IPS DF 4.7 (cell line): ENCODE measurements at regions not wholly inside any gene's neighbourhood (a gene's known extent, or its start where the extent isn't known, plus 50 kb on each side); places are given as distances from the start of the nearest gene placed in this dataset.

ENCODE experiments used
- DNase-seq: peaks from one replicate; pipeline ENCODE4 v3.0.0-alpha.2; 2013; ENCODE audit warnings: low spot score; ENCODE audit errors: extremely low read depth

GRCh38 chr7:142337054-142338001 lies 79.5 kb upstream of the PRSS58 start:
- no peak for DNase-seq

- no peak for DNase-seq
Measured at GRCh38 chr7:142334806-142335205, 76.9 kb upstream of the PRSS58 start.

DNA sequence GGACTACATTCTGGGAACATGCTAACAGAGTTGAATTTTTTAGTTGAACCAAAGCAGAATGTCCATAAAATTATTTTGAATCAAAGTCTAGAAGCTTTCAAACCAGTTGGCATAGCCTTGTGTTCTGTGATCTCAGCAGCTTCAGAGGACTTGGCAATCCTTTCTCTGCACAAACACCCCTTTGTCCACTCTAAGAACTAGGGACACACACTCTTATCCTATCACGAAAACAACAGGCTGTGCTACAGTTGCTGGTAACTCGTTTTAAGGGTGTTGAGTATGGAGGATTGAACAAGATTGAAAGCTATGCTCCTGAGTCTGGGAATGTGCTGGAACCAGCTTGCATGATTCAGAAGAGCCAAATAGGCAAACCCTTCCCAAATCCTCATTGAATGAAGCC lies 76.4 kb upstream of the PRSS58 start:
- no peak for DNase-seq

- no peak for DNase-seq
Measured at GRCh38 chr7:142332421-142332820, 74.6 kb upstream of the PRSS58 start.

GRCh38 chr7:142331941-142332340 lies 74.1 kb upstream of the PRSS58 start:
- no peak for DNase-seq

GRCh38 chr7:142329062-142329790 lies 71.4 kb upstream of the PRSS58 start:
- DNase-seq: no peak

DNA sequence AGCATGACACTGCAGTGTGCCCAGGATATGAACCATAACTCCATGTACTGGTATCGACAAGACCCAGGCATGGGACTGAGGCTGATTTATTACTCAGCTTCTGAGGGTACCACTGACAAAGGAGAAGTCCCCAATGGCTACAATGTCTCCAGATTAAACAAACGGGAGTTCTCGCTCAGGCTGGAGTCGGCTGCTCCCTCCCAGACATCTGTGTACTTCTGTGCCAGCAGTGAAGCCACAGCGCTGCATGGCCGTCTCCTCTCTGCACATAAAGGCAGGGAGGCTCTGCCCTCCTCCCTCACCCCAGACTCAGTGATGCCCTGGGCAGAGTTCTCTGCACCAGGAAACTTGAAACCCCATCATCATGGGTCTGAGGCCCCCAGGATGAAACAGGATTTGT lies 70.7 kb upstream of the PRSS58 start:
- DNase-seq: no peak

DNA sequence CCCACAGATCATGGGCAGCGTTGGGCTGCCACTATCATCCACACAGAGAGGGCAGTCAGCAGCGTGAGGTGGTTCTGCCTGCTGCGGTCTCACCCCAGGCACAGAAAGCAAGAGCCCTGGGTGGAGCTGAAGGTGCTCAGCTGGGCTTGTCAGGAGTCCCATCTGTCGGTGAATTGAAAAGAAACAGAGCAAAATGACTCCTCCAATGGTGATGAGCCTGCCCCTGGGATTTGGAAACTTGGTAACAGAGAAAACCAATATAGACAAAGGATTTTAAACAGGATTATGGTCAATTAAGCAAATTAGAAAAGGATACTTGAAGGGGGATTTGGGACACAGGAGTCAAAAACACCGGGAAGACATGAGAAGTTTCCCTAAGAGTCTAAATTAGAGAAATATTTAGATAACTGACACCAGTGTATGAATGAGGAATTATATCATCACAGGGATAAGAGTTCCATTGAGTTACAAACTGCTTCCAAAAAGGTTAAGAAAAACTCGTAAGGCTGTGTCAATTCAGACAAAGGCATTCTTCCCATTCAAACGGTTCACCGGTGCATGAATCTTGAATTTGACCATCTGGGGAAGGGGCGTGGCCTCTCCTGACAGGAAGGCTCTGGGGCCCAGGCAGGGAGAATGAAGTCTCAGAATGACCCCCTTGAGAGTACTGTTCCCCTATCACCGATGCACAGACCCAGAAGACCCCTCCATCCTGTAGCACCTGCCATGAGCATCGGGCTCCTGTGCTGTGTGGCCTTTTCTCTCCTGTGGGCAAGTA lies 70.0 kb upstream of the PRSS58 start:
- no peak for DNase-seq

GRCh38 chr7:142323706-142324105 lies 65.8 kb upstream of the PRSS58 start:
- DNase-seq: no peak

- DNase-seq: no peak
Measured at GRCh38 chr7:142321391-142321790, 63.5 kb upstream of the PRSS58 start.

- DNase-seq: no peak
Measured at GRCh38 chr7:142320883-142321282, 63.0 kb upstream of the PRSS58 start.

DNA sequence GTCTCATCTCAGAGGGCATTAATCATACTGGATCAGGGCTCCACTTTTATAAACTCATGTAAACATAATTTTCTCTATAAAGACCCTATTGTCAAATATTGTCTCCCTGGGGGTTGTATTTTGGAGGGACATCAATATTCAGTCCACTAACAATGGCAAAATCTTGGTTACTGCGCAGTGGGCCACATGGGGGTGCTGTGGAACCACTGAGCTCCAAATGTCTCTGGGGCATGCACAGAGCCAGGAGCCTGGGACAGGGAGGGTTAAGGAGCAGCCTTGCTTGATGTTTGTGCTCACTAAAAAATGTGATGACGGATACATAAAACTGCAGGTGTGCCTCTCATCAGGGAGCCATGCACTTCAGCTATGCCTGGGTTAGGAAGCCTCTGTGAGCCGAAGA lies 62.1 kb upstream of the PRSS58 start:
- no peak for DNase-seq

GRCh38 chr7:142314281-142314680 lies 56.4 kb upstream of the PRSS58 start:
- DNase-seq: no peak

- no peak for DNase-seq
Measured at GRCh38 chr7:142313528-142313927, 55.7 kb upstream of the PRSS58 start.

- no peak for DNase-seq
Measured at GRCh38 chr7:142311876-142312275, 54.0 kb upstream of the PRSS58 start.

- no peak for DNase-seq
Measured at GRCh38 chr7:142308918-142309317, 51.1 kb upstream of the PRSS58 start.

DNA sequence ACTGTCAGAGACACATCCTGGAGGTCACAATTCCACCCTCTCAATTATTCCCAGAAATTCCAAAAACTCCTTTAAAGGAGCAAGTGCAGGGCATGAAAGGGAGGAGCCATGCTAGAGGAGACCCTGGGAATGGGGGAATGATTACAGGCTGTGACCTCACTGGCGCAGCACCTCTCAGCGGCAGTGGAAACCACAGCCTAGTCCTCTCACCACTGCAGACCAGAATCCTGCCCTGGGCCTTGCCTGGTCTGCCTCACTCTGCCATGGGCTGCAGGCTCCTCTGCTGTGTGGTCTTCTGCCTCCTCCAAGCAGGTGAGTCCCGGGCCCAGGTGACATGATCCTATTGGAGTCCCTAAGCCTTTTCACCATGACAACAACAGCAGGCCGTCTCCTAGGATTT lies 50.5 kb upstream of the PRSS58 start:
- no peak for DNase-seq
